RPMI8226 (cell line): ENCODE measurements at regions not wholly inside any gene's neighbourhood (a gene's known extent, or its start where the extent isn't known, plus 50 kb on each side); places are given as distances from the start of the nearest gene placed in this dataset.

ENCODE experiments used
- DNase-seq: peaks from one replicate; pipeline ENCODE4 v3.0.0-alpha.2; 2015

GRCh38 chr1:221072214-221072613, 193.0 kb downstream of the HLX start:
- DNase-seq = no peak

DNA sequence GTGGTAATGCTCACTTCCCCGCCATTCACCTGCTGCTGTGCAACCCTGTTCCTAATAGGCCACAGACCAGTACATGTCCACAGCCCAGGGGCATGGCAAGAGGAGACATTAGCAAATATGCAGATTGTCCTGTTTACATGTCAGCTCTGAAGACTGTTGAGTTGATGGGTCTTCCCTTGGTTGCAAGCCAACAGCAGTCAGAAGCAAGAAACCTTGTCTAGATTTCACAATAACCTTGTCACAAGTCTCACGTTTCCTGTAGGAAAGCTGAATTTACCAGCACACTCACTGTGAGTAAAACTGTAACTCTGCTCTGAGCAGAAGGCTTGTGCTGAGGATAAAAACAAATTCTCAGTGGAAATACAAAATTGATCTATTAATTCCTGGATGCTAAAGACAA, 195.1 kb downstream of the HLX start:
- DNase-seq = no peak

DNA sequence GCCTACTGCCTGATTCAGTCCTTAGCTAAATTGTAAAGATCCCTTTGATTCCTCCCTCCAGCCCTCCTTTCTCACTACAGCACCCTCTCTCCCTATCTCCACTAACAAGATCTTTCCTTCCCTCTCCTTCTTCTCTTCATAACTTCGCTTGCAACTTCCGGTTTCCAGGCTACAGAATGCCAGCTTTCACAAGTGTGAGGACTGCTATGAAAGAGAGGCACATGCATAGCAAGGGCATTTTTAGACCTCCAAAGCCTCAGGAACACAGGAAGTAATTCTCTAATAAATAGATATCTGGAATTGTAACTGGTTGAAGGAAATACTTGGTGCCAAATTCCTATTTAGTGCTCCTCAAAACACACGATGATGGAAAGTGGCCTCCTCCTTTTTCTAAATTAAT, 196.7 kb downstream of the HLX start:
- DNase-seq = no peak

DNA sequence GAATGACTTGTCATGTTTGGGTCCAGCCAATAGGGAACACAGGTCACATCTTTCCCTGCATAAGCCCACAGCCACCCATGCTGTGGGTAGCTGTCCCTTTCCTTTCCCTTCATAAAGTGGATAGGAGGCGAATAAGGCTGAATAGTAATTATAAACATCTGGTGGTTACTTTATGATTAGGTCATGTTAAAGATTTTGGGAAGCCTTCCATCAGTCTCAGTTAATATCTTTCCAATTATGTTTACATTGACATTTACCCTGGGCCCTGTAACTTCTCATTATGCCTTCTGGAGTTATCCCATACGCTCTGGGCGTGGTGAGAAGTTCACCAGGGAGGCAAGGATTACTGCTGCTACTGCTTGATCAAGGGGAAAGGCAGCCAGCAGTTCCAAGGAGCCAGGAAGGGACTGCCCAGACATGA, 197.2 kb downstream of the HLX start:
- DNase-seq = no peak

GRCh38 chr1:221078260-221078965, 199.2 kb downstream of the HLX start:
- DNase-seq = no peak

- no peak for DNase-seq
Observed at GRCh38 chr1:221083902-221084301, 204.7 kb downstream of the HLX start.

DNA sequence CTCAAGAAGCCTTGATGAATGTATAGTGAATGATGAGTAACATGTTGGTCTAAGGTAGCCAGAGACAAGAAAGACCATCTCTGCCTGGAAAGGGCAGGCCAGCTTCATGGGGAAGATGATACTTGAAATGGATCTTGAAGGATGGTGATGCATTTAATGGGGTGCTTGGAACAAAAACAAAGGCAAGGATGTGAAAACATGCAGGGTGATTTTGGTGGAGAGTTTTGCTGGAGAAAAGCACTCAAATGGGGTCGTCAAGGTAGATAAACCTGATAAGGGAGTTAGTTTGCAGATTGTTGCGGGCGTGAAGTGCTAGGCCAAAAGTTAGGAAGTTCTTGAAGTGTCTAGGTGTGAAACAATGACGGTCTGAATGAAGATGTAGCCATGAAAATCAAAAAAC, 205.4 kb downstream of the HLX start:
- no peak for DNase-seq

- DNase-seq = no peak
Observed at GRCh38 chr1:221085701-221086375, 206.6 kb downstream of the HLX start.

- no peak for DNase-seq
Observed at GRCh38 chr1:221087919-221088318, 208.7 kb downstream of the HLX start.

DNA sequence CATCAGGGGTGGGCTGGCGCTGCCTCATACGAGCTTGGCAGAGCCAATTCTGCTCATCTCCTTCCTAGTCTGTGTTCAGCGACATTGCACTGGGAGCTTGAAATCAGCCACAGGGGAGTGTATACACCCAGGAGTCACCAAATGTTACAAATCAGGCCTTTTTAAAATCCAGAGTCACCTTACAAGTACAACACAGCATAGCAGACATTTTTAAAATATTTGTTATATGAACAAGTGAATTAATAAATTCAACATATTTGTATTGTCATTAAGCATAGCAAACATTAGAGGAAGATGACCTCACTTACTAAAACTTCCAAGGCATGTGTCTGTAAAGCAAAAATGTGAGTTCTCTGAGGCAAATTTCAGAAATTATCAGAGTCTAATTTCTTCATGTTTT, 210.0 kb downstream of the HLX start:
- no peak for DNase-seq

DNA sequence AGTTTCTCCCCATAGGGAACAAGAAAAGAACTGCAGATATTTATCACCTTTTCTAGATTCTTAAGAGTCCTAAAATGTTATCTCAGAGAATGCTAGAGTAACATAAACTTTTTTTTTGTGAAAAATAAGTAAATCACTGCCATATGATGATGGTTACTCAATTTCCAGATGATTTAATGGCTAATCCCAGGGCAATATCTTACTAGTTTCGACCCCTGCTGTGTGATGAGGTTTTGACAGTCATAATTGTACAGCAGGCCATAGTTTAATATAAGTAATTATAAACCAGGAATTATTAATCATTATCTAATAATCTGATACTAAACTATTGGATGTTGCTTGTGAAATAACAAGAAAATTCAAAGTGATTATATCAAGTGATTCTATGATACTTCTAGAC, 210.6 kb downstream of the HLX start:
- no peak for DNase-seq

DNA sequence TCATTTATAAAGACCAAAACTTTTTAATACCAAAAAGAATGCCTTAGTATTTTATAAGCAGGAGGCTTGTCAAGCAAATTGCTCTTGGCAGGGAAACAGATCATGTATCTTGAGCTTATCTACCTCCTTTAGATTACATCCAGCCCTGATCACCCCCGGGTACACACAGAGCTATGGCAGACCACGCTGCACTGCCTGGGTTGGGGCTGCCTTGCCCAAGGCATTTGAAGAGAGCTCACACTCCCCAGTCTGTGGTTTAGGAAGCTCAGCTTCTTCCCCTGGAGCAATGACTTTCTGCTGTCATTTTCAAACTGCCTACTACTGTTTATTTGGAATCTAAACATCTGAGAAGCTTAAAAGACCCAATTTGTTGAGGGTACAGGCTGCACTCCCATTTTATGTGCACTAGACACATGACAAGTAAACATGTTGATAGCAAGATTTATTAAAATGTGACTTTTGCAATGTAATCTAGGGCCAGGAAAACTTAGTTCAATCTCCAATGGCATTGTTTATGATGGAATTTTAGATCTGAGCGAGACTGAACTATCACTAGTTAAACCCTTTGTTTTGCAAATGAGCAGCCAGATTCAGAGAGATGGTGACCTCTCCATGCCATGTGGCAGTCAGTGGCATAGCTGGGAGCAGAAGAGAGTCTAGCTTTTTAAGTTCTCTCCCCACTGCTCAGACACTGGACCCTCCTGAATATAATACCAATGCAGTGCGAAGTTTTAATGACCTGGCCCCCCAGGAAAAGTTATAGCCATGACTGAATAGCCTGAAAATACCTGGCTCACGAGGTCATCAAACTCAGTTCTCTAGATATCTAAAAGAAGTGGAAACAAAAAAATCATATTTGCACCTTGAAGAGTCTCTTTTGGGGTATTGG, 214.9 kb downstream of the HLX start:
- DNase-seq = no peak

DNA sequence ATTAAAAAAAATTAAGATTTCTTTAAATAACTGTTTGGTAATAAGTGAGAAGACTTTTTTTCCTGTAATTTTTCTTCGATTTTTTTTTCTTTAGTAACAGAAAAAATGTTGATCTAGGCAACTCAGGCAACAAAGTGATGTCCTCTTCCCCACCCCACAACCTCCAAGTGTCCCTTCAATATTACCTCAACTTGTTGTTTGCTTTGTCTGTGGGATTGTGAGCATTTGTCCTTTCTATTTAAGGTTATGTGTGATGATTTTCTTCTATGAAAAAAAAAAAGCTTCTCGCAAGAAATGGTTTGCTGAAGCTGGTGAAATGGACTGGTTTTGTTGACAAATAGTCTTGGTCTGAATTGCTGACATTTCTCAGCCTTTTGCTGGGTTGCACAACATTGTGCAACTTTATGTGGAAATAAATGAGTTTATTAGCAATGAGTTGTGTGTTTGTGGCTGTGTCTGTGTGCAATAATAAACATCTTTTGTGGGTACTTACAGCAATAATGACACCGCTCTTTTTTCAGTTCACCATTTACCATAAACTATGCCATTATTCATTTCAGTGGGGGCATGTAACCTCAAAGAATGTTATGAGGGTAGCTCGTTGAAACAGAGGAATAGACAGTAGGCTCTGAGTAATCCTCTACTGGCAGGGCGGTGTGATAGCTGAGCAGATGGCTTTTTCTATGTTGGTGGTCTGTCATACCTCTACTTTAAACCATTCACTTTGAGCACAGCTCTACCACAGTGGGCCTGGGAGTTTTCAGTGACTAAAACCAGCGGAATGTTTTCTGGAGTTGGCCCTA, 218.4 kb downstream of the HLX start:
- DNase-seq = no peak

DNA sequence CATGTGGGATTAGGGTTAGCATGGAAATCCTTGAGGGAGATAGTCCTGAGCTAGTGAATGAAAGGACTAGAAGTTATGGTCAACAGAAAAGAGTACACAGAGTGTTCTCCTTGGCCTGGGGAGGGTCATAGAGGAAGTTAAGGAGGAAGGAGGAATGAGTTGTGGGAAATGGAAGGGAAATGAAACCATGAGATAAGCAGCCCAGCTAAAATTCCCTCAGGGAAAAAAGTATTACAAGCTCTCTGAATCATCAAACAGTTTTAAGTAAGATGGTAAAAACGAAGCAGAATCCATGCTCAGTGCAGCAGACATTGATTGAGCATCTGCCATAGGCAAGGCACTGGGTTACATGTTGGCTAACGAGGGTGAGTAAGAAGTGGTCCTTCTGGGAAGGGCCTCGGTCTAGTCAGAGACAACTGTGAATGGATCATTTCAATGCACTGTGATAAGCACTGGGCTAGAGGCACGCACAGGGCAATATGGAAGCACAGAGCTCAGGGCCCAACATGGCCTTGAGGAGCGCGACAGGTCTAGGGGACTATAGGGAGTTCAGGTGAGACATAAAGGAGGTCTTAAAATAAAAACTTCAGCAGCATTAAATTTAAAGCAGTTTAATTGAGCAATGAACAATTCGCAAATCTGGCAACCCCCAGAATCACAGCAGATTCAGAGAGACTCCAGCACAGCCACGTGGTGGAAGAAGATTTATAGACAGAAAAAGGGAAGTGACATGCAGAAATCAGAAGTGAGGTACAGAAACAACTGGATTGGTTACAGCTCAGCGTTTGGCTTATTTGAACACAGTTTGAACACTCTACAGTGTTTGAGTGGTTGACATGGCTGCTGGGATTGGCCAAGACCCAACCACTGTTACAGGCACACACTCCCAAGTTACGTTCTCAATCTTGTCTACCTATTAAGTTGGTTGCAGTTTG, 219.5 kb downstream of the HLX start:
- DNase-seq = peak; percentile 8

DNA sequence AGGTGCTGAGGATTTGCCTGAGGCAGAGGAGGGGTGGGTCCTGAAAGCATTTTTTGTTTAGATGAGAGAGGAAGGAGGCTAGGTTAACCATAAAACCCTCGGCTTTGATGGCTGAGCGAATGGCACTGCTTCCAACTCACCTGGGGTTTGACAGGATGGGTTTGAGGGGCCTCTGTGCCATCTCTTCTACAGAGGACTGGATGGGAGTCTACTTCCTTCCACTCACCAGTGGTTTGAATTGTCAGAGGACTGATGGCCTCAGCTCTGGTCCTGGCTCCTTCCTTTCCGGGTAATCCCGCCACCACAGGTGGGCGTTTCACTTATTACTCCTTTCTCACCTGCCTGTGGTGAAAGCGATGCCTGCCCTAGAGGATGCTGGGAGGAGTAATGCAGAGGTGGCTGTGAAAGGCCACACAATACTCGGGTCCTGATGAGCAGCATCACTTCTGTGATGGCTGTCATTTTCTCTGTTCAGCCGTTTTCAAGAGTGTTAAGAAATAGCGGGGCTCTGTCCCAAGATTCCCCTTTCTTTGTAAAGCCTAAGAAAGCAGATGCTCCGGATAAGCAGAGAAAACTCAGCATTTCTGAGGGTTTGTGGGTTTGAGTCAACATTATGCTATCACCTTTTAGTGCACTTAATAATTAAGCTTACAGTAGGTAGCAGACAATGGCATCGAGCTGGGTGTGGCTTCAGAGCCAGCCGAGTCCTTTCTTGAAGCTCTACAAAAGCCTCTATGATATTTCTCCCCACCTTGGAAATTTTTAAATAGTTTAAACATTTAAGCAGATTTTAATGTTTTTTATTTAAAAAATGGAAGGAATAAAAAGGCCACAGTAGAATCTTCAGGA, 220.7 kb downstream of the HLX start:
- no peak for DNase-seq

DNA sequence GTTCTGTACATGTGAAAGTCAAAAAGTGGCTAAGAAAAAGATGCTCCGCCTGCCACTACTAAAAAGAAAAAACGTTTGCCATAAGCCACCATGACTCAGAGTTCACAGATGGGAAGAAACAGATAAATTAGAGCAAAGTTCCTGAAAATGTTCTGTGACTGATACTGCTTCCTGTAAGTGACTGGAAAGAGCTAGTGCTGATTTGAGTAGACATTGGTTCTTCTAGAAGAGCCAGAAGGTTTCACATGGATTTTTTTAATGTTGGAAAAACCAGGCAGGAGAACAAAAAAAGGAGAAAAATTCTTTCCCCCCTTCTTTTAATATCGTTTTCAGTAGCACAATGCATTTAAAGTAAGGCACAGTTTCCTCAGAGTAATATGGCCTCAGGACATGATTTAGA, 221.4 kb downstream of the HLX start:
- no peak for DNase-seq

DNA sequence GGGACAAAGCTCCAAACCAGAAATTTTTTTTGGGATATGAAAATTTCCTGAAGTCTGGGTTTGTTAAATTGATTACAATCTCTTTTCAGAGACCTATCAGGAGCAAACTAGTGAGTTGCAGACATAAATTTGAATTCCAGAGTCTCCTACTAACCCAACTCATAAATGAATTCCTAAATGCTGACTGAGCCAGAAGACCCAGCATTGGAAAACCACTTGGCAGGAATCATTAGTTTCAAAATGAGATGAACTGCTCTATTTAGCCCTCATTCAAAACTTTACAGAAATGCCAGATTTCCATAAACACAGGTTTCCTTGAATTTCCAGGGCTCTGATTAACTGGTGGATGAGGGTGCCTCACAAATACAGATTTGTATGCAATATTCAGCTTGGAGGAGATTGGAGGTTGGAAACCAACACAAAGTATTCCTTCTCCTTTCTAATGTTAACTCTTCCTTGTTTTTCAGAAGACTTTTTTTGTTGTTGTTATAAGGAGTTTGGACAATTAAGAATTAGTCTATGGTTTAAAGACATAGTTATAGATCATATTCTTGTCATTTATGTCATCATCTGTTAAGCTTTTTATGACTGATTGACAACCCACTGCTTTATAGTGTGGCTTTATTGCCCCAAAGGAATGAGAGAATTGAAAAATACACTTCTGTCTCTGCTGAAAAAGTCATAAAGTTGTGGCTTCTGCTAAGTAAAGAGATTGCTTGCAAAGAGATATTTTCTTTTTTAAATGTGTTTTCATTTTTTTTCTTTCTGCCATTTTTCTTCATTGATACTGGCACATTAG, 222.8 kb downstream of the HLX start:
- no peak for DNase-seq

DNA sequence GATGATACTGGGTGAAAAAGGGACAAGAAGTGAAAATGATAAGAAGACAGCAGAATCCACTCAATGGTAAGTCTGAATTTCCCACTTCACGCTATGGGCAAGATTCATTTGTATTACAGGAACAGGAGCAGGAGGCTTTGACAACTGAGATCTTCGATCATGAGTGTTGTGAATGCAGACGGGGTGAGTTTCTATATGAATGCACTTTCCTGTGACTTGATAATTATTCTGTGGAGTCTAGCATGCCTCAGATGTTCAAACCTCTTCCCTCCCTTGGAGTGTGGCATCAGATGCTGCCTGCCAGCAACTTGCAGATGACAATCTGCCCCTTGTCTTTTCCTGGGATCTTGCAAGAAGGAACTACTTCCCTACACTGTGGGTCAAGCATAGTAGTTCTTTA, 225.4 kb downstream of the HLX start:
- DNase-seq = no peak

DNA sequence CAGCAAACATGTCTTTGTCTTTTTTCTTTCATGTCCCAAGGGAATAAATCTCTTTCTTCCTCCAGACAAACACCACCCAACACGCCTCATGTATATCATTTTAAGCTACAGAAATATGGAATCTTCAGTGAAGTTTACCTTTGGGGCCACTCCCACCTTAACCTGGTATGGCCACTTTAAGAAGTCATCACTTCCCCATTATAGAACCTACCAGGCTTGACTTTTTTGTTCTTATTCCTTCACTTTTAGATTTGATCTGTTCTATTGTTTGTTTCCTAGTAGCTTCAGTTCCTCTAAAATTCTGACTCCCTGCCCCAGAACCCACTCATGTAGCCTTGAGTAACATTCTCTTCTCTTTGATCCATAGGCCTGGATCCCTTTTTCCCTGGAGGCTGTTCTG, 226.3 kb downstream of the HLX start:
- no peak for DNase-seq

- DNase-seq = no peak
Observed at GRCh38 chr1:221106616-221107015, 227.4 kb downstream of the HLX start.
